Epithelial cell of esophagus (primary cell): ENCODE measurements at regions not wholly inside any gene's neighbourhood (a gene's known extent, or its start where the extent isn't known, plus 50 kb on each side); places are given as distances from the start of the nearest gene placed in this dataset.
A peak's percentile ranks its signal among the peaks of the same experiment; 100 is the strongest.

ENCODE experiments used
- DNase-seq: peaks from one replicate; pipeline ENCODE4 v3.0.0; 2010; ENCODE audit warnings: low read depth
- H3K4me3 ChIP-seq: 2 replicates; pipeline ENCODE4 v1.5.1; 2011; ENCODE audit warnings: mild to moderate bottlenecking, low read length, control low read depth
- TF ChIP-seq, protein P1 (sequence below): IDR thresholded peaks from 2 replicates; pipeline ENCODE4 v1.5.1; 2011; ENCODE audit warnings: low read depth, mild to moderate bottlenecking, low read length, control low read depth, inconsistent platforms; ENCODE audit not compliant: insufficient read depth; ENCODE audit errors: missing control alignments

DNA sequence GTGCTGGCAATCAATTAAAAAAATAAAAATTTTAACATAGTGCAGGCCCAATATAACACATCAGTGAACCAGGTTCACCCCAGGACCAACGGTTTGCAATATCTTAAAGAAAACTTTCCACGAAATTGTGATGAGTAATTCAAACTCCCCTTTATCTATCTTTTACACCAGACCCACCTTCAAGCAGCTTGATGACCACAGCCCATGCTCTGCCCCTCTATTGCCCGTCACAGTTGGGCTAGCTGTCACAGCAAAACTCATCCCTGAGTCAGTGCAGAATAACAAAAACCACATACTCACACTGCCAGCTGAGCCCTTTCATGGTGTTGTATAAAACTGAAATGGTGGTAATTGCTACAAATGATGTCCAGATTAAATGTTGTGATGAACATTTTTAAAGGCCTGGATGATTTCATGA is 112.5 kb upstream of the CREB1 start:
- peak; percentile 11 for DNase-seq
- TF ChIP-seq, protein P1, sequence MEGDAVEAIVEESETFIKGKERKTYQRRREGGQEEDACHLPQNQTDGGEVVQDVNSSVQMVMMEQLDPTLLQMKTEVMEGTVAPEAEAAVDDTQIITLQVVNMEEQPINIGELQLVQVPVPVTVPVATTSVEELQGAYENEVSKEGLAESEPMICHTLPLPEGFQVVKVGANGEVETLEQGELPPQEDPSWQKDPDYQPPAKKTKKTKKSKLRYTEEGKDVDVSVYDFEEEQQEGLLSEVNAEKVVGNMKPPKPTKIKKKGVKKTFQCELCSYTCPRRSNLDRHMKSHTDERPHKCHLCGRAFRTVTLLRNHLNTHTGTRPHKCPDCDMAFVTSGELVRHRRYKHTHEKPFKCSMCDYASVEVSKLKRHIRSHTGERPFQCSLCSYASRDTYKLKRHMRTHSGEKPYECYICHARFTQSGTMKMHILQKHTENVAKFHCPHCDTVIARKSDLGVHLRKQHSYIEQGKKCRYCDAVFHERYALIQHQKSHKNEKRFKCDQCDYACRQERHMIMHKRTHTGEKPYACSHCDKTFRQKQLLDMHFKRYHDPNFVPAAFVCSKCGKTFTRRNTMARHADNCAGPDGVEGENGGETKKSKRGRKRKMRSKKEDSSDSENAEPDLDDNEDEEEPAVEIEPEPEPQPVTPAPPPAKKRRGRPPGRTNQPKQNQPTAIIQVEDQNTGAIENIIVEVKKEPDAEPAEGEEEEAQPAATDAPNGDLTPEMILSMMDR: no peak
- no peak overlapping the region for H3K4me3 ChIP-seq

DNA sequence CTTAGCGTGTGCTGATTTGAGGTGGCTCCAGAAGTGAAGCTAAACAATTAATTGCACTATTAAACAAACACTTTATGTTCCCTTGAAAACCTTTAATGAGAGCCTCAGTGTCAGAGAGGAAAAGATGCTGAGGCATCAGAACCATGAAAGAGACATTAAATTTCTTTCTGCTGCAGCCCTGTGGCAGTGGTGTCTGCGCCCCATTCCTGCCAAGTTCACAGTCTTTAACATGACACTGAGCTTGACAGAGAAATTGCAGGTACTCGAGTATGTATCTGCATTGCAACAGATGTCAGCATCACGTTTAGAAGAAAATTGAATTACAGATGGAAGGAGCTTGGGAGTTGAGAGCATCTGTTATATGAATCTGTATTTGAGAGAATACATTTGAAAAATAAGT is 111.3 kb upstream of the CREB1 start:
- DNase-seq: no peak
- TF ChIP-seq, protein P1: no peak
- H3K4me3 ChIP-seq: no peak overlapping the region

DNA sequence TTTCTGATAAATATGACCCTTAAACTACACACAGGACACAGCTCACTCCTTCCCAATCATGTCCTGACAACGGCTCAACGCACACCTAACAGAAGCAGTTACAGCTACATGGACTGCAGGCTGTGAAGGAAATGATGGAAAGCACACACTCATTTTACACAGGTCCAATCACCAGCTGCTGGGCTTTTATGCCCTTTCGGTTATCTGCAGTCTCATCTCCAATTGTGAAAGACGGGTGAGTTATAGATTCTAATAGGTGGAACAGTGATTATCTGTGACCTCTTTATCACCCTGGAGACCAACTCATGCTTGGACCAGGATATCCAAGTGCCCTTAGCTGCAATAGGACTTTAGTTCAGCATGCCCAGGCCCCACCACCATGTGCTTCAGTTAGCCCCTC is 110.4 kb upstream of the CREB1 start:
- no peak overlapping the region for H3K4me3 ChIP-seq
- TF ChIP-seq, protein P1: no peak
- no peak for DNase-seq

DNA sequence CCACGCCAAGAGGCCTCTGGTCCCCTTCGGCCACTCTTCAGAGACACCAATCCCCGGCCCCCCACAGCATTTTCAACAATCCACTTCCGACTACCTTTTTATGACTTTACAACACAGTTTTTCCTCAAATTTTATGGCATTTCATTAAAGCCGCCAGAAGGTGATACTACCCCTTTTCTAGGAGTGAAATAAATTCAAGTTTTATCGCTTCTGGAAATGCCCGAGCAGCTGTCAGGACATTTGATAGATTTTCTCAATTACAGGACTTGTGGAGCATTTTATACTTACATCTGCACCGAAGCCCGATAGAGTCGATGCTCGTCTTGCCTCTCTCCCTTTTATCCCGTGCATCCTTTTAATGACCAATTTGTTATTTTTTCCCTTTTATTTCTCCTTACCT is 108.1 kb upstream of the CREB1 start:
- TF ChIP-seq, protein P1: no peak
- no peak for DNase-seq
- H3K4me3 ChIP-seq: no peak overlapping the region

DNA sequence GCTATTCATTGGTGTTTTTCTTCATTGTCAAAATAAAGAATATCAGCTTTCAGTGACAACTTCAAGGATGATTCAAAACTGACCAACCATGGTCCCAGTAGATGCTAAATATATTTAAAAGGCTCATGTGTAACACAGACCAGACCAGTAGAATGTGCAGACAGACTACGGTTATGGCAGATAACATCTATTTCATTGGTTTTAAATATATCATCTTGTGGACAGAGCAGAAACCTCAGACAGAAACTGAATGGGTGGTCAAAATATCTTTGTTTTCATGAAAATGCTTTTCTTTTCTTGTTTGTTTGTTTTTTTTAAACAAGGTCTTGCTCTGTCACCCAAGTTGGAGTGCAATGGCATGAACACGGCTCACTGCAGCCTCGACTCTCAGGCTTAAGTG is 107.4 kb upstream of the CREB1 start:
- TF ChIP-seq, protein P1: no peak
- no peak for DNase-seq
- H3K4me3 ChIP-seq: no peak overlapping the region

DNA sequence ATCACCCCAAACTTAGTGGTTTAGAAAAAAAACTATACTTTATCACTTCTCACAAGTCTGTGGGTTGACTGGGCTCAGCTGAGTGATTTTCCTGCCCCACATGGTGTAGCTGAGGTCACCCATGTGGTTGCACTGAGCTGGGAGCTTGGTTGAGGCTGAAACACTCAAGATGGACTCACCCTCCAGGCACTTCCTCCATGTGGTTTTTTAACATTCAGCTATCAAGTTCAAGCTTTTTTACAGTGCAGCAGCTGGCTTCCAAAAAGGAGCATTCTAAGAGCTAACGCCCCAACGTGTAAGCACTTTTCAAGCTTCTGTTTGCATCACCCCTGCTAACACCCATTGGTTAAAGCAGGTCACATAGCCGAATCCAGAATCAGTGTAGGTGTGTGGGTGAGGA is 105.9 kb upstream of the CREB1 start:
- DNase-seq: peak; percentile 33

DNA sequence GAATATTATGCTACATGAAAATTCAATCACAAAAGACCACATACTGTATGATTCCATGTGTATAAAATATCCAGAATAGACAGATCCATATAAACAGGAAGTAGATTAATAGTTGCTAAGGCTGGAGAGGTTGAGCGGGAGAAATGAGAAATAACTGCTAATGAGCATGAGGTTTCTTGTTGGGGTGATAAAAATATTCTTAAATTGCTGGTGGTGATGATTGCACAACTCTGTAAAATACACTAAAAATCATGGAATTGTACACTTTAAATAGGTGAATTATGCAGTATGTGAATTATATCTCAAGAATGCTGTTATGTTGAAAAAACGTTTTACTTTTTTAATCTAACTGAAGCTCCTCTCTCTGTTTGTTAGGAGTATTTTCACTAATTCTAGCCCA is 101.8 kb upstream of the CREB1 start:
- TF ChIP-seq, protein P1: no peak

More for the DNA sequence above, 105.9 kb upstream of the CREB1 start:
- no peak overlapping the region for H3K4me3 ChIP-seq
- TF ChIP-seq, protein P1: no peak

More for the DNA sequence above, 101.8 kb upstream of the CREB1 start:
- H3K4me3 ChIP-seq: no peak overlapping the region
- DNase-seq: no peak
